HepG2 (cell line): ENCODE measurements at regions not wholly inside any gene's neighbourhood (a gene's known extent, or its start where the extent isn't known, plus 50 kb on each side); places are given as distances from the start of the nearest gene placed in this dataset.

Experiments
- FOXA1 ChIP-seq, 2 experiments: fragments of 450-650 bp in 1 of 2; sonication (generic) in 1 of 2; formaldehyde crosslinking in 1 of 2; IDR thresholded peaks; 2 replicates each; pipeline versions ENCODE4 v1.4.0 to v1.6.1; 2016 to 2020; ENCODE audit warnings: missing genetic modification reagents in 1 of 2
- FOXK2 ChIP-seq: fragments of 450-650 bp; IDR thresholded peaks from 2 replicates; pipeline ENCODE4 v1.6.1; 2016
- JUNB ChIP-seq: sonication (generic); formaldehyde crosslinking; IDR thresholded peaks from 2 replicates; pipeline ENCODE4 v1.8.0; 2022; ENCODE audit warnings: missing genetic modification reagents, mild to moderate bottlenecking, borderline replicate concordance
- MAZ ChIP-seq, 2 experiments: sonication (generic) in 1 of 2; formaldehyde crosslinking in 1 of 2; IDR thresholded peaks; 2 replicates each; pipeline versions ENCODE4 v1.5.0 to v1.6.1; 2012 to 2020; ENCODE audit warnings: low read depth in 2 of 2, mild to moderate bottlenecking in 2 of 2, borderline replicate concordance in 1 of 2, improper control_type of control experiment in 1 of 2, low read length in 1 of 2, missing genetic modification reagents in 1 of 2, moderate library complexity in 1 of 2
- SIN3A ChIP-seq: IDR thresholded peaks from 2 replicates; pipeline ENCODE4 v1.6.1; 2011; ENCODE audit warnings: low read depth, mild to moderate bottlenecking, control low read depth, low read length, borderline replicate concordance
- THAP11 ChIP-seq: IDR thresholded peaks from 2 replicates; pipeline ENCODE4 v1.6.1; 2016; ENCODE audit warnings: missing biosample characterization, missing genetic modification reagents
- ZNF501 ChIP-seq: sonication (generic); formaldehyde crosslinking; IDR thresholded peaks from 2 replicates; pipeline ENCODE4 v1.5.1; 2020; ENCODE audit warnings: mild to moderate bottlenecking, moderate library complexity, missing genetic modification reagents
- TF ChIP-seq, protein P1 (sequence below): sonication (generic); formaldehyde crosslinking; IDR thresholded peaks from 2 replicates; pipeline ENCODE4 v1.5.0; 2020; ENCODE audit warnings: mild to moderate bottlenecking, missing genetic modification reagents, moderate library complexity
- TF ChIP-seq, protein P2 (sequence below): sonication (generic); formaldehyde crosslinking; IDR thresholded peaks from 2 replicates; pipeline ENCODE4 v1.4.0; 2020; ENCODE audit warnings: missing genetic modification reagents, mild to moderate bottlenecking, borderline replicate concordance

- TF ChIP-seq FOXK2 = no peak
- no peak for TF ChIP-seq THAP11 (CRISPR knock-in tag)
- TF ChIP-seq JUNB = no peak
- TF ChIP-seq ZNF501 (CRISPR knock-in tag) = no peak
- TF ChIP-seq SIN3A = no peak
- no peak for TF ChIP-seq FOXA1 (IDR thresholded peaks at IDR 0.05)
- TF ChIP-seq FOXA1 (CRISPR knock-in tag; IDR thresholded peaks at IDR 0.05) = no peak
- TF ChIP-seq, protein P1, sequence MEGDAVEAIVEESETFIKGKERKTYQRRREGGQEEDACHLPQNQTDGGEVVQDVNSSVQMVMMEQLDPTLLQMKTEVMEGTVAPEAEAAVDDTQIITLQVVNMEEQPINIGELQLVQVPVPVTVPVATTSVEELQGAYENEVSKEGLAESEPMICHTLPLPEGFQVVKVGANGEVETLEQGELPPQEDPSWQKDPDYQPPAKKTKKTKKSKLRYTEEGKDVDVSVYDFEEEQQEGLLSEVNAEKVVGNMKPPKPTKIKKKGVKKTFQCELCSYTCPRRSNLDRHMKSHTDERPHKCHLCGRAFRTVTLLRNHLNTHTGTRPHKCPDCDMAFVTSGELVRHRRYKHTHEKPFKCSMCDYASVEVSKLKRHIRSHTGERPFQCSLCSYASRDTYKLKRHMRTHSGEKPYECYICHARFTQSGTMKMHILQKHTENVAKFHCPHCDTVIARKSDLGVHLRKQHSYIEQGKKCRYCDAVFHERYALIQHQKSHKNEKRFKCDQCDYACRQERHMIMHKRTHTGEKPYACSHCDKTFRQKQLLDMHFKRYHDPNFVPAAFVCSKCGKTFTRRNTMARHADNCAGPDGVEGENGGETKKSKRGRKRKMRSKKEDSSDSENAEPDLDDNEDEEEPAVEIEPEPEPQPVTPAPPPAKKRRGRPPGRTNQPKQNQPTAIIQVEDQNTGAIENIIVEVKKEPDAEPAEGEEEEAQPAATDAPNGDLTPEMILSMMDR = no peak
- TF ChIP-seq MAZ (IDR thresholded peaks at IDR 0.05; ENCODE audit: borderline replicate concordance, low read depth, low read length) = no peak
- no peak for TF ChIP-seq MAZ (CRISPR knock-in tag; IDR thresholded peaks at IDR 0.05; ENCODE audit: low read depth)
- TF ChIP-seq, protein P2, sequence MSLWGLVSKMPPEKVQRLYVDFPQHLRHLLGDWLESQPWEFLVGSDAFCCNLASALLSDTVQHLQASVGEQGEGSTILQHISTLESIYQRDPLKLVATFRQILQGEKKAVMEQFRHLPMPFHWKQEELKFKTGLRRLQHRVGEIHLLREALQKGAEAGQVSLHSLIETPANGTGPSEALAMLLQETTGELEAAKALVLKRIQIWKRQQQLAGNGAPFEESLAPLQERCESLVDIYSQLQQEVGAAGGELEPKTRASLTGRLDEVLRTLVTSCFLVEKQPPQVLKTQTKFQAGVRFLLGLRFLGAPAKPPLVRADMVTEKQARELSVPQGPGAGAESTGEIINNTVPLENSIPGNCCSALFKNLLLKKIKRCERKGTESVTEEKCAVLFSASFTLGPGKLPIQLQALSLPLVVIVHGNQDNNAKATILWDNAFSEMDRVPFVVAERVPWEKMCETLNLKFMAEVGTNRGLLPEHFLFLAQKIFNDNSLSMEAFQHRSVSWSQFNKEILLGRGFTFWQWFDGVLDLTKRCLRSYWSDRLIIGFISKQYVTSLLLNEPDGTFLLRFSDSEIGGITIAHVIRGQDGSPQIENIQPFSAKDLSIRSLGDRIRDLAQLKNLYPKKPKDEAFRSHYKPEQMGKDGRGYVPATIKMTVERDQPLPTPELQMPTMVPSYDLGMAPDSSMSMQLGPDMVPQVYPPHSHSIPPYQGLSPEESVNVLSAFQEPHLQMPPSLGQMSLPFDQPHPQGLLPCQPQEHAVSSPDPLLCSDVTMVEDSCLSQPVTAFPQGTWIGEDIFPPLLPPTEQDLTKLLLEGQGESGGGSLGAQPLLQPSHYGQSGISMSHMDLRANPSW (CRISPR knock-in tag) = no peak
Observed at GRCh38 chr1:24250224-24250623, 63.1 kb upstream of the IFNLR1 start.
